Fibroblast of the aortic adventitia (primary cell): ENCODE measurements at regions not wholly inside any gene's neighbourhood (a gene's known extent, or its start where the extent isn't known, plus 50 kb on each side); places are given as distances from the start of the nearest gene placed in this dataset.

Experiments used
- DNase-seq: peaks from one replicate; pipeline ENCODE4 v3.0.0-alpha.2; 2010; ENCODE audit warnings: low read depth
- H3K4me3 ChIP-seq: 2 replicates; pipeline ENCODE4 v1.5.1; 2011; ENCODE audit warnings: low read depth, mild to moderate bottlenecking, control low read depth, low read length, moderate library complexity
- TF ChIP-seq, protein P1 (sequence below): IDR thresholded peaks from 2 replicates; pipeline ENCODE4 v1.5.1; 2011; ENCODE audit warnings: mild to moderate bottlenecking, low read length, control low read depth, inconsistent platforms; ENCODE audit not compliant: insufficient read depth

DNA sequence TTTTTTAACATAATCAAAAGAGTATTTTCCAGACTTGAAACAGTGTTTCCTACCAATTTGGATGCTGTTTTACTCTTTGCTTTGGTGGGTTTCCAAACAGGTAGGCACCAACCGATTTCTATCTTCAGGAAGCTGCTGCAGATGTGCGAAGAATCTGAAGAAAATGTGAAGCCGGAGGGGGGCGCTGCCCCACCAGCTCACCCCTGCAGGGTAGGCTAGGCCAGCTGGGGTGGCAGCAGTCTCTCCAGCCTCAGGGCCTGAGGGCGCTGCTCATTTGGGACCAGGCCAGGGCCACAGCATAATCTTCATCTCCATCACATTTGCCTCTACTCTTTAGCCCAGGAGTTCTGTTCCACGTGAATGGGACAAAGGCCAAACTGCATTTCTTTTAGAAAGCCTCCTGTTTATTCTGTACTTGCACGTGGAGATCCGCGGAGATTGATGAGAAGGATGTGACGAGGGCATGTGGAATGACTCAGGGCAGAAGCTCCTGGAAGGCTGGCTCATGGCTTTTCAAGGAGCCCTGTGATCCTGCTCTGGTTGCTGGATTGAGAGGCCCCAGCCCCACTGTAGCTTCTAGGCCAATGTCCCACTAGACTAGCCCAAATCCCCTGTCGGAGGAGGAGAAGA lies 84.2 kb upstream of the FAM136A start:
- TF ChIP-seq, protein P1, sequence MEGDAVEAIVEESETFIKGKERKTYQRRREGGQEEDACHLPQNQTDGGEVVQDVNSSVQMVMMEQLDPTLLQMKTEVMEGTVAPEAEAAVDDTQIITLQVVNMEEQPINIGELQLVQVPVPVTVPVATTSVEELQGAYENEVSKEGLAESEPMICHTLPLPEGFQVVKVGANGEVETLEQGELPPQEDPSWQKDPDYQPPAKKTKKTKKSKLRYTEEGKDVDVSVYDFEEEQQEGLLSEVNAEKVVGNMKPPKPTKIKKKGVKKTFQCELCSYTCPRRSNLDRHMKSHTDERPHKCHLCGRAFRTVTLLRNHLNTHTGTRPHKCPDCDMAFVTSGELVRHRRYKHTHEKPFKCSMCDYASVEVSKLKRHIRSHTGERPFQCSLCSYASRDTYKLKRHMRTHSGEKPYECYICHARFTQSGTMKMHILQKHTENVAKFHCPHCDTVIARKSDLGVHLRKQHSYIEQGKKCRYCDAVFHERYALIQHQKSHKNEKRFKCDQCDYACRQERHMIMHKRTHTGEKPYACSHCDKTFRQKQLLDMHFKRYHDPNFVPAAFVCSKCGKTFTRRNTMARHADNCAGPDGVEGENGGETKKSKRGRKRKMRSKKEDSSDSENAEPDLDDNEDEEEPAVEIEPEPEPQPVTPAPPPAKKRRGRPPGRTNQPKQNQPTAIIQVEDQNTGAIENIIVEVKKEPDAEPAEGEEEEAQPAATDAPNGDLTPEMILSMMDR: no peak
- no peak overlapping the region for H3K4me3 ChIP-seq
- peak; percentile 2 for DNase-seq

DNA sequence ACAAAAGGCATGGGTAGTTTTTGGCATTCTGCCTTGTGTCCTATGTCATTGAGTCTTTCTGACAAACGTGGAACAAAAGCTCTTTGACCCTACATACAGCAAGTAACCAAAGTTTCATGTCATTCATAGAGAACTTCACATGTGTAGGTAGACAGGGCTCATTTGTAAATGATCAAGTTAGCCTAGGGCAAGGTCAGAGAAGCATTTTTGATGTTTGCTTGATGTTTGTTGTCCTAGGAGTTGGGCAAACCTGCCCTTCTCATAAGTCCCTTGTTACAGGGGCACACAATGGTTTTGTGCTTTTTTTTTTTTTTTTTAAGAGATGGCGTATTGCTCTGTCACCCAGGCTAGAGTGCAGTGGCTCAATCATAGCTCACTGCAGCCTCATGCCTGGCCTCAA lies 83.3 kb upstream of the FAM136A start:
- TF ChIP-seq, protein P1: no peak

DNA sequence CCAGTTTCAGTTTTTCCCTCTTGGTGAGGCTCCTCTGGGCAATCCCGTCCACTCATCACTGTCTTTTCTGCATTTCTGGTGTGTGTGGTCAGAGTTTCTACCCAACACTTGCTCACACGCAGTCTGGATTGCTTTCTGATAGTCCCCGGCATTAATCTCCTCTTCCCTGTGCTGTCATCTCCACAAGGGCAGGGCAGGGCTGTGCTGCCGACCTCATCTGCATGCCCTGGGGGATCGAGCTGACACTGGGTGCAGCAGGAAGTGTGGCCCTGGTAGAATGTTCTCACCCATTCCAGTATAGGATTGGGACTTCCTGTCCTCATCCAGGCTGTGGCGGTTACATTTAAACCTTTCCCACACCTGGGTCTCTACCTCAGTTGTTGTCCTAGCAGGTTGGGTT lies 80.0 kb upstream of the FAM136A start:
- TF ChIP-seq, protein P1: no peak
- peak; percentile 35 for DNase-seq
- H3K4me3 ChIP-seq: no peak overlapping the region

More for the DNA sequence above, 83.3 kb upstream of the FAM136A start:
- no peak overlapping the region for H3K4me3 ChIP-seq
- DNase-seq: no peak

DNA sequence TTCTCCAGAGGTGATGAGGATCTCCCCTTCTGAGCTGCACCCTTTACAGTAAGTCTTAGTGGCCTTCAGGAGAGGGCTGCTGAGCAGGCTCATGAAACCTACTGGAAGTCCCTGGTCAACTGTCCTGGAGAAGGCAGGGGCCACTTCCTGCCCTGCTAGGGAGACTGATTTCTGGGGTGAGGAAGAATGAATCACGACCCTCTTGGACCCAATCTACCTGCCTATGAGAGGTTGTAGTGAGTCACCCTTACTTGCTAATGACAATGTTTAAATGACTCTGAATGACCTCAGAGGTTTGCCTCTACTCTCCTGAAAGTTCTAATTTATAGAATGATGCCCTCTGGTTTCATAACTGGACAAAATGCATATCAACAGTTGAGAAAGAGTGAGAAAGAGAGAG lies 79.4 kb upstream of the FAM136A start:
- no peak overlapping the region for H3K4me3 ChIP-seq
- no peak for DNase-seq
- TF ChIP-seq, protein P1: no peak

DNA sequence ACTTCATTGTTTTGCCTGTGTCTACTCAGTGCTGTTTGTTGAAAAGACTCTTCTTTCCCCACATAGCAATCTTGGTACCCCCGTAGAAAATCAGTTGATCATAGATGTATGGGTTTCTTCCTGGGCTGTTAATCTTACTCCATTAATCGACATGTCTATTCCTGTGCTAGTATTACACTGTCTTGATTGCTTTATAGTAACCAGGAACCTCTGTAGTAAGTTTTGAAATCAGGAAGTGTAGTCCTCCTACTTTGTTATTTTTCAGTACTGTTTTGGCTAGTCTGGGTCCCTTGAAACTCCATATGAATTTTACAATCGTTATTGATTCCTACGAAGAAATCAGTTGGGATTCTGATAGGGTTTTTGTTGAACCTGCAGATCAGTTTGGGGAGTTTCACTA lies 78.8 kb upstream of the FAM136A start:
- no peak for DNase-seq
- TF ChIP-seq, protein P1: no peak
- no peak overlapping the region for H3K4me3 ChIP-seq

DNA sequence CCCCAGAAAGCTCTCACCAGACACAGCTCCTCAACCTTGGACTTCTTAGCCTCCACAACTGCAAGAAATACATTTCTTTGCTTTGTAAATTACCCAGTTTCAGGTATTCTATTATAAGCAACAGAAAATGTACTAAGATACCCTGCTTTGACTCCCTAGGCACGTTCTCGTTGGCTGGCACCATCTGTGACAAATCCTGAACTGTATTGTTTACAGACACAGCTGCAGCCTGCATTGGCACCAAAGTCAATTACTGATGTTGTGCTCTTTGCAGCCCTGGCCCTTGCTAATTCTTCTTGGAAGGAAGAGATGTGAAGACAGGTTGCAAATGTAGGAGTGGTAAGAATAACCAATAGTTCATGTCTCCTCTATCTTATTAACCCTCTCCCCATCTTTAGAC lies 72.7 kb upstream of the FAM136A start:
- no peak overlapping the region for H3K4me3 ChIP-seq
- no peak for DNase-seq
- TF ChIP-seq, protein P1: no peak

DNA sequence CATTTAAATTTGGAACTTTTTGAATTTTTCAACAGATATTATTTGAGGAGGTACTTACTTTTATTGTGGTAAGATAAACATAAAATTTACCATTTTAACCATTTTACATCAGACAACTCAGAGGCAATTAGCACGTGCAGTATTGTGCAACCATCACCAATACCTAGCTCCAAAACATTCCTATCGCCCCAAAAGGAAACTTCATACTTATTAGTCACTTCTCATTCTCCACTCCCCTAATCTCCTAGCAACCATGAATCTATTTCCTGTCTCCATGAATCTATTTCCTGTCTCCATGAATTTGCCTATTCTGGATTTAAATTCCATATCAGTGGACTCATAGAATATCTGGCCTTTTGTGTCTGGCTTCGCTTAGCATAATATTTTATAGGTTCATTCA lies 69.9 kb upstream of the FAM136A start:
- peak; percentile 78 for DNase-seq
- no peak overlapping the region for H3K4me3 ChIP-seq
- TF ChIP-seq, protein P1: no peak
